LNCaP clone FGC (cell line): ENCODE measurements at regions not wholly inside any gene's neighbourhood (a gene's known extent, or its start where the extent isn't known, plus 50 kb on each side); places are given as distances from the start of the nearest gene placed in this dataset.

Experiments used
- DNase-seq: peaks from one replicate; pipeline ENCODE4 v3.0.0-alpha.2; 2011; ENCODE audit warnings: low read depth
- H3K4me3 ChIP-seq: 2 replicates; pipeline ENCODE4 v1.5.1; 2011; ENCODE audit warnings: mild to moderate bottlenecking, low read depth, low read length, control low read depth
- CTCF ChIP-seq: IDR thresholded peaks from 2 replicates; pipeline ENCODE4 v1.5.1; 2012; ENCODE audit warnings: mild to moderate bottlenecking; ENCODE audit not compliant: control insufficient read depth, insufficient read depth; ENCODE audit errors: extremely low read depth

- no peak overlapping the region for H3K4me3 ChIP-seq
- no peak for TF ChIP-seq CTCF
- DNase-seq, result no peak
Observed at GRCh38 chr2:150997066-150997465, 264.6 kb downstream of the RBM43 start.

- DNase-seq, result no peak
- H3K4me3 ChIP-seq, result no peak overlapping the region
- no peak for TF ChIP-seq CTCF
Observed at GRCh38 chr2:150994076-150994475, 267.6 kb downstream of the RBM43 start.

GRCh38 chr2:150989969-150990368 lies 271.7 kb downstream of the RBM43 start:
- DNase-seq, result no peak
- no peak for TF ChIP-seq CTCF

GRCh38 chr2:150985741-150986140 lies 275.9 kb downstream of the RBM43 start:
- DNase-seq, result no peak
- no peak overlapping the region for H3K4me3 ChIP-seq
- TF ChIP-seq CTCF, result no peak

More at GRCh38 chr2:150989969-150990368, 271.7 kb downstream of the RBM43 start:
- H3K4me3 ChIP-seq, result no peak overlapping the region

- no peak for DNase-seq
- H3K4me3 ChIP-seq, result no peak overlapping the region
- no peak for TF ChIP-seq CTCF
Observed at GRCh38 chr2:150983314-150983897, 278.3 kb downstream of the RBM43 start.

- no peak for DNase-seq
- H3K4me3 ChIP-seq, result no peak overlapping the region
- no peak for TF ChIP-seq CTCF
Observed at GRCh38 chr2:150981826-150982225, 279.8 kb downstream of the RBM43 start.

GRCh38 chr2:150978053-150978452 lies 283.6 kb downstream of the RBM43 start:
- DNase-seq, result no peak
- TF ChIP-seq CTCF, result no peak
- H3K4me3 ChIP-seq, result no peak overlapping the region
